ENCODE measurements at regions not wholly inside any gene's neighbourhood (a gene's known extent, or its start where the extent isn't known, plus 50 kb on each side); places are given as distances from the start of the nearest gene placed in this dataset.

DNA sequence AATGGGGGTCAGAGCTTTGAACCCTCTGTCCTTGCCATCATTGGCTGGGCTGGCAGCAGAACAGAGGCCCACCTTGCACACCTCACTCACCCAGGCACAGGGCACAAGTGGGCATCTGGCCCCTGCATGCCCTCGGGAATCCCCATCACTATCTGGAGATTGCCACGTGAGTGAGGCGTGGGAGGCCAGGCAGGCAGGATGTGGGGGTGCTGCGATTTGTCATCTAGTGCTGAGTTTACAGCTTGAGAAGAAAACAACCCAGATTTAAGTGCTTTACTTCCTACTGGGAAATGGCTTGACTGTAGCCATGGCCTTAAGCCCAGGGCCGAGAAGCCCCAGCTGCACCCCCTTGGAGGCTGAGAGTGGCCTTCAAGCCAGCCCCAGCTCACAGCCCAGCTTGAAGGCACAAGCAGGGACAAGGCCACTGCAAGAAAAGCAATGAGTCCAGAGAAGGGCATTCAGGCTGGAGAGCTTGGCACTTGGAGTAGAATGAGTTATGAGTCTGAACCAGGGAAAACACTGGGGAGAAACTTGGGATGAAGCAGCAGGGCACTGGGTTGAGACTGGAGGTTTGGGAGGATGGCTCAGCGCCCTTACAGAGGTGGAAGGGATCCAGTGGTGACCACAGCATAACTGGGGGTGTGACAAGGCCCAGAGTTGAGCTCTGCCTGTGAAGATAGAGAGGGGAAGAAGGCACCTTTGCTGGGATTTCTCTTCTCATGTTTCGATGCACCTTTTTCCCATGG, 123.0 kb downstream of the CXCL12 start:
- H3K27ac ChIP-seq (ENCODE audit: low read length): no peak overlapping the region
- Mint-ChIP-seq H3K27ac (no peak overlapping the region), H3K4me3 (no peak overlapping the region), H3K9me3 (no peaks in the 10 kb centered on the region), H3K27me3 (ENCODE audit: low read depth in 2 of 2) (peaks cover 0 to 5% of the 10 kb centered on the region in 2 donors), H3K4me1 (no peaks in the 10 kb centered on the region), H3K36me3 (no peaks in the 10 kb centered on the region)
- no peak for ATAC-seq
- H3K4me3 ChIP-seq (ENCODE audit: low read length): no peak overlapping the region
- intact Hi-C loops (cut with micrococcal nuclease): no loop called here
- TF ChIP-seq, protein P1, sequence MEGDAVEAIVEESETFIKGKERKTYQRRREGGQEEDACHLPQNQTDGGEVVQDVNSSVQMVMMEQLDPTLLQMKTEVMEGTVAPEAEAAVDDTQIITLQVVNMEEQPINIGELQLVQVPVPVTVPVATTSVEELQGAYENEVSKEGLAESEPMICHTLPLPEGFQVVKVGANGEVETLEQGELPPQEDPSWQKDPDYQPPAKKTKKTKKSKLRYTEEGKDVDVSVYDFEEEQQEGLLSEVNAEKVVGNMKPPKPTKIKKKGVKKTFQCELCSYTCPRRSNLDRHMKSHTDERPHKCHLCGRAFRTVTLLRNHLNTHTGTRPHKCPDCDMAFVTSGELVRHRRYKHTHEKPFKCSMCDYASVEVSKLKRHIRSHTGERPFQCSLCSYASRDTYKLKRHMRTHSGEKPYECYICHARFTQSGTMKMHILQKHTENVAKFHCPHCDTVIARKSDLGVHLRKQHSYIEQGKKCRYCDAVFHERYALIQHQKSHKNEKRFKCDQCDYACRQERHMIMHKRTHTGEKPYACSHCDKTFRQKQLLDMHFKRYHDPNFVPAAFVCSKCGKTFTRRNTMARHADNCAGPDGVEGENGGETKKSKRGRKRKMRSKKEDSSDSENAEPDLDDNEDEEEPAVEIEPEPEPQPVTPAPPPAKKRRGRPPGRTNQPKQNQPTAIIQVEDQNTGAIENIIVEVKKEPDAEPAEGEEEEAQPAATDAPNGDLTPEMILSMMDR (IDR thresholded peaks at IDR 0.05): no peak
- no peaks in the 10 kb centered on the region for H3K9me3 ChIP-seq (ENCODE audit: control insufficient read depth, insufficient read depth, low read length)
- DNase-seq: no peak
- no peaks in the 10 kb centered on the region for H3K27me3 ChIP-seq (ENCODE audit: control insufficient read depth, insufficient read depth, low read length)
- WGBS (ENCODE audit: insufficient coverage): 41% methylated on average over 6 of the region's 7 CpGs
- no peaks in the 10 kb centered on the region for H3K36me3 ChIP-seq (ENCODE audit: control insufficient read depth, insufficient read depth, low read length)
- H3K4me1 ChIP-seq (ENCODE audit: control insufficient read depth, insufficient read depth, low read length): no peaks in the 10 kb centered on the region

DNA sequence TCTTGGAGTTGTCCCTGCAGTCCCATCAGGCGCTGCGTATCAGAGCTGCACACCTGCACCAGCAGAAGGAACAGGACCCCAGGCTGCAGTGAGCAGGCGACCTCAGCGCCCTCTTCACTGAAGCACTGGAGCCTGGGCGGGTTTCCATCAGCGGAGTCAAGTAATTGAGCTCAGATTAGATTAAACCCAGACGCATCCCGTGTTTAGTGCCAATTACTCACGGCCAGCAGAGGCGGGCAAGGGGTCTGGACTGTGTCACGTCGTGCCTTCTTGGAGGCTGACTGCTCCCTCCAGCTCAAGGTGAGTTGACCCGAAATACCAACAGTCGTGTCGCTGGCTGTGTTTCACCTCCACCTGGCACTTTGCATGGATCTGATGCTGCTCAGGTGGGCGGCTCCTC, 123.6 kb downstream of the CXCL12 start:
- no peaks in the 10 kb centered on the region for H3K36me3 ChIP-seq (ENCODE audit: control insufficient read depth, insufficient read depth, low read length)
- Mint-ChIP-seq H3K27ac (no peak overlapping the region), H3K36me3 (no peaks in the 10 kb centered on the region), H3K4me1 (no peaks in the 10 kb centered on the region), H3K9me3 (no peaks in the 10 kb centered on the region), H3K27me3 (ENCODE audit: low read depth in 2 of 2) (peaks cover 0 to 5% of the 10 kb centered on the region in 2 donors), H3K4me3 (no peak overlapping the region)
- intact Hi-C loops (cut with micrococcal nuclease): no loop called here
- TF ChIP-seq, protein P1 (IDR thresholded peaks at IDR 0.05): no peak
- no peaks in the 10 kb centered on the region for H3K27me3 ChIP-seq (ENCODE audit: control insufficient read depth, insufficient read depth, low read length)
- H3K4me3 ChIP-seq (ENCODE audit: low read length): no peak overlapping the region
- DNase-seq (no peak), ATAC-seq (no peak)
- no peak overlapping the region for H3K27ac ChIP-seq (ENCODE audit: low read length)
- no peaks in the 10 kb centered on the region for H3K4me1 ChIP-seq (ENCODE audit: control insufficient read depth, insufficient read depth, low read length)
- 94% methylated on average over 16 of the region's 16 CpGs for WGBS (ENCODE audit: insufficient coverage)
- H3K9me3 ChIP-seq (ENCODE audit: control insufficient read depth, insufficient read depth, low read length): no peaks in the 10 kb centered on the region

DNA sequence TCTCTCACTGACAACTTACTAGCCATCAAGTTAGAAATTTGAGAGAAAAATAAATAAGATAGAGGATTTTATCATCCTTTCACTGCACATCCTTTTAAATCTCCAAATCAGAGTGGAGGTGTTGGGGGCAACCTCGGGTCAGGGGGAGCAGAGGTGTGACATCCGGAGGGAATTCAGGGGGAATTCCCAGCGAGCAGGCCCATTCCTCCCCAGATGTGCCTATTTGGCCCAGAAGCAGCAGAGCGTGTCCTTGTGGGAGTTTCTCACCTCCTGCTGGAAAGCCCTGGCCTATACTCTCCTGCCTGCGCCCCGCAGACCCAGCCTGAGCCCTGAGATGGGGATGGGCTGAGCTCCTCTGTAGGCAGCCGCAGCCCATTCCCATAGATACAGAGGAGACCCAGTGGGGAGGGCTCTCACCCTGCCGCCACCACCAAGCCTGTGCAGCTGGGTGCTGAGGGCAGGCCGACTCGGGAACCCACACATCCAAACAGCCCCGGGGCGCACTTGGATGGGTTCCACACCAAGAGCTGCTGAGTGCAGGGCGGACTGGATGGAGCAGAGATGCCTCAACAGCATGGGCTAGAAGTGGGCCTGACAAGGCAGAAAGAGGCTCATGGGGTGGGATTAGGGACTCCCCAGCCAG, 124.5 kb downstream of the CXCL12 start:
- no peaks in the 10 kb centered on the region for H3K27me3 ChIP-seq (ENCODE audit: control insufficient read depth, insufficient read depth, low read length)
- Mint-ChIP-seq H3K36me3 (no peaks in the 10 kb centered on the region), H3K9me3 (no peaks in the 10 kb centered on the region), H3K27me3 (ENCODE audit: low read depth in 2 of 2) (peaks cover 0 to 5% of the 10 kb centered on the region in 2 donors), H3K4me1 (no peaks in the 10 kb centered on the region), H3K4me3 (no peak overlapping the region), H3K27ac (no peak overlapping the region)
- H3K4me3 ChIP-seq (ENCODE audit: low read length): no peak overlapping the region
- no peak overlapping the region for H3K27ac ChIP-seq (ENCODE audit: low read length)
- H3K4me1 ChIP-seq (ENCODE audit: control insufficient read depth, insufficient read depth, low read length): no peaks in the 10 kb centered on the region
- TF ChIP-seq, protein P1 (IDR thresholded peaks at IDR 0.05): no peak
- DNase-seq (no peak), ATAC-seq (no peak)
- H3K9me3 ChIP-seq (ENCODE audit: control insufficient read depth, insufficient read depth, low read length): no peaks in the 10 kb centered on the region
- 88% methylated on average over 13 of the region's 13 CpGs for WGBS (ENCODE audit: insufficient coverage)
- intact Hi-C loops (cut with micrococcal nuclease): no loop called here
- no peaks in the 10 kb centered on the region for H3K36me3 ChIP-seq (ENCODE audit: control insufficient read depth, insufficient read depth, low read length)
